ENCODE measurements at regions not wholly inside any gene's neighbourhood (a gene's known extent, or its start where the extent isn't known, plus 50 kb on each side); places are given as distances from the start of the nearest gene placed in this dataset.

DNA sequence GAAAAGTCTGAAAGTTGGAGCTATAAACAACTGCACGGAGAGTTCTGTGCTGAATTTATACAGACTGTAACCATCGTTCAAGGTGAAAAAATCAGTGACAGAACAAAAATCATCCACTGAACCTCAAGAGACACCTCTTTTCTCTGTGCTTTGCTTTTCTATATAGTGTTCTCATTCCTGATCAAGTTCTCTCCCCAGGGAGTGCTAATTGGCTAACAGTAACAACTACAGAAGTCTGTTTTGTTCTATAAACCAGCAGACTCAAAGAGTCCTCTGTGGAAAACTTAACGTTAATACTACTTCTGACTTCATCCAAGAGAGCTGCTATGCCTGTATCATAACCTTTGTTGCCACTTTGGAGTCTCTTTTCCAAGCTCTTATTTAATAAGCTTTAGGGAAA is 1388.3 kb upstream of the C9orf72 start:
- no peak for DNase-seq (ENCODE audit: low spot score)
- no peak for ATAC-seq (ENCODE audit: low FRiP score)
- TF ChIP-seq, protein P1, sequence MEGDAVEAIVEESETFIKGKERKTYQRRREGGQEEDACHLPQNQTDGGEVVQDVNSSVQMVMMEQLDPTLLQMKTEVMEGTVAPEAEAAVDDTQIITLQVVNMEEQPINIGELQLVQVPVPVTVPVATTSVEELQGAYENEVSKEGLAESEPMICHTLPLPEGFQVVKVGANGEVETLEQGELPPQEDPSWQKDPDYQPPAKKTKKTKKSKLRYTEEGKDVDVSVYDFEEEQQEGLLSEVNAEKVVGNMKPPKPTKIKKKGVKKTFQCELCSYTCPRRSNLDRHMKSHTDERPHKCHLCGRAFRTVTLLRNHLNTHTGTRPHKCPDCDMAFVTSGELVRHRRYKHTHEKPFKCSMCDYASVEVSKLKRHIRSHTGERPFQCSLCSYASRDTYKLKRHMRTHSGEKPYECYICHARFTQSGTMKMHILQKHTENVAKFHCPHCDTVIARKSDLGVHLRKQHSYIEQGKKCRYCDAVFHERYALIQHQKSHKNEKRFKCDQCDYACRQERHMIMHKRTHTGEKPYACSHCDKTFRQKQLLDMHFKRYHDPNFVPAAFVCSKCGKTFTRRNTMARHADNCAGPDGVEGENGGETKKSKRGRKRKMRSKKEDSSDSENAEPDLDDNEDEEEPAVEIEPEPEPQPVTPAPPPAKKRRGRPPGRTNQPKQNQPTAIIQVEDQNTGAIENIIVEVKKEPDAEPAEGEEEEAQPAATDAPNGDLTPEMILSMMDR (IDR thresholded peaks at IDR 0.05): no peak

DNA sequence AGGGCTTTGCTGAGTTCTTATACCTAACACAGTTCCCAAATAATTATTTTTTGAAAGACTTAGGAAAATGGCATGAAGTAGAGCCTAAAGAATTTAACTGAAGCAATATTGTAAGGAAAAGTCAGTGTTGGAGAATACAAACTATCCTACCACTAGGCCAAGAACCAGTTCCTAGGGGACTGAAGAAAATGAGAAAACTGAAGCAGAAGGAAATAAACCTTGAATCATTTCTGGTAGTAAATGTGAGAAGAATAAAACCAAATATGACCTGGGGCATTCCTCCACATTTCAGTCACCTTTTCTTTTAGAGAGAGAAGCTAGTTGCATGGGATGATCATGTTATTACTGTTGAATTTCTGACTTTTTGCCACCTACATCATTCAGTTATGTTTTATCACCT is 1393.9 kb upstream of the C9orf72 start:
- ATAC-seq (ENCODE audit: low FRiP score): no peak
- DNase-seq (ENCODE audit: low spot score): no peak
- TF ChIP-seq, protein P1 (IDR thresholded peaks at IDR 0.05): no peak

DNA sequence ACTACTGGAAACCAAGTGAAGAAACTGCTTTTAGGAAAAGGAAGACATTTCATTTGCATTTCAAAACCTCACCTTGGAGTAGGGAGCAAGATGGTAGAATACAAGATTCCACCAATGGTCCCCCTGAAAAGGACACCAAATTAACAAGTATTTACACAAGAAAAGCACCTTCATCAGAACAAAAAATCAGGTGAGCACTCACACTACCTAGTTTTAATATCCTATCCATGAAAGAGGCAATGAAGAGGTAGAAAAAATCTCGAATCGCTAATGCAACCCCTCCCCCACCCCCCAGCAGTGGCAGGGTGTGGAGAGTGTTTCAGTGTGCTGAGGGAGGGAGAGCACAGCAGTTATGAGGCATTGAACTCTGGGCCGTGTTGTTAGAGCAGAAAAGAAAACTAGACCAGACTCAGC is 1397.0 kb upstream of the C9orf72 start:
- TF ChIP-seq, protein P1 (IDR thresholded peaks at IDR 0.05): no peak
- DNase-seq (ENCODE audit: low spot score) (no peak), ATAC-seq (ENCODE audit: low FRiP score) (no peak)

DNA sequence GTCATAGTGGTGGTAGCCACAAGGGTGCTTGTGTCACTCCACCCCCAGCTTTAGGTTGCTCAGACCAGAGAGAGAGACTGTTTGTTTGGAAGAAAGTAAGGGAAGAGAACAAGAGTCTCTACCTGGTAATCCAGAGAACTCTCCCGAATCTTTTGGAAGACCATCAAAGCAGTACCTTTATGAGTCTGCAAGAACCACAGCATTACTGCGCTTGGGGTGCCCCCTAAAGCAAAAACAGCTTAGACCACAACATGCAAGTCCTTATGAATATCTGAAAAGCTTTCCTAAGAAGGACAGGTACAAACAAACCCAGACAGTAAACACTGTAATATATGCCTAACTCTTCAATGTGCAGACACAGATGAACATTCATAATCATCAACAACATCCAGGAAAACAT is 1398.6 kb upstream of the C9orf72 start:
- DNase-seq (ENCODE audit: low spot score) (no peak), ATAC-seq (ENCODE audit: low FRiP score) (no peak)

DNA sequence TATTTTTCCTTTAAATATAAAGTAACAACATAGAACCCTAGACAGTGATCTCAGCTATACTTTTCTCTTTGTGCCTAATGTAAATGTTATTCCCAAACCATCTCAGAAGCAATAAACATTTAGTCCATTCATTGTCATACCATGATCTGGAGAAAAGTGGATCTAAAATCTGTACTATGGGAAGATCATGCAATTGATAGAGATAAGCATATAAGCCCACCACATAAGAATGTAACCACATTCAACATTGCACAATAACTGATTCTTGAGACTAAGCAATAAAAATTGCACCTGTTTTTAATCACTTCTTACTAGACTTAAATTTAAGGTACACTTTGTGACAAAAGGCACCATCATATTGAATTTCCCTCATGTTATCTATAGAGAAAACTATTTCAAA is 1403.0 kb upstream of the C9orf72 start:
- TF ChIP-seq, protein P1 (IDR thresholded peaks at IDR 0.05): no peak
- no peak for ATAC-seq (ENCODE audit: low FRiP score)
- DNase-seq (ENCODE audit: low spot score): no peak

More for the DNA sequence above, 1398.6 kb upstream of the C9orf72 start:
- TF ChIP-seq, protein P1 (IDR thresholded peaks at IDR 0.05): no peak

DNA sequence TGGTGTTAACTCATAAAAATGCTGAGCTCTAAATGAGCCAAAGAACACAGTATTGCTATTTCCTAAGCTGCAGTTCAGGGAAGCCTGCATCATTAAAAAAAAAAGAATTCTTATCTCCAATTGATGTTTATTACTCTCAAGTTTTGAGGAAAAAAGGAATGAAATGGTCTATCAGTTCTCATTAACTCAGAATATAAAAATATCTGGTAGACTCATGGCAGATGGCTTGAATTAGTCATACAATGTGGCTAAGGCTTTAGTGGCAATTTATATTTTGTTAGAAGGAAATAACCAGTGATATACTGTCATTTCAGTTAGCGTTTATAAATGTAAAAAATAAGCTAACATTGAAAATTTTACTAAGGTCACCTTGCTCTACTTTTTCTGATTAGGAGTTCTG is 1403.4 kb upstream of the C9orf72 start:
- ATAC-seq (ENCODE audit: low FRiP score) (no peak), DNase-seq (ENCODE audit: low spot score) (no peak)
- TF ChIP-seq, protein P1 (IDR thresholded peaks at IDR 0.05): no peak

DNA sequence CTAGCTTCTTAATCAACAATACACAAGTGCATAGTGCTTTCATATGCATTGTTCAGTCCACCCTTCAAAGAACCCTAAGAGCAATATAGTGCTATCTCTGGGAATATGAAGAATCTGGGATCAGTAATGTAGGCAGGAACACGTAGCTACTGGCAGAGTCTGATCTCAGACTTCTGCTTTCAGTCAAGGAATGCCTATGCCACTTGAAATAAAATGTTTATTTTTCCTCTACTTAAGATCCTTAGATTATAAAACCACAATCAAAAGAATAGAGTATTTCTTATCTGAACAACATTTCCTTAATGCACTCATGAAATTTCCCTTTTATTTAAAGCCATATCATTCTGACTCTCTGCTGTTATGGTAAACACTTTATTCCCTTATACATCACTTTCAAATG is 1407.8 kb upstream of the C9orf72 start:
- DNase-seq (ENCODE audit: low spot score) (no peak), ATAC-seq (ENCODE audit: low FRiP score) (no peak)
- TF ChIP-seq, protein P1 (IDR thresholded peaks at IDR 0.05): no peak
